A549 (cell line): ENCODE measurements at regions not wholly inside any gene's neighbourhood (a gene's known extent, or its start where the extent isn't known, plus 50 kb on each side); places are given as distances from the start of the nearest gene placed in this dataset.

Experiments
- EP300 ChIP-seq, 2 experiments: fragments of >200 bp; sonication (Bioruptor Twin); formaldehyde crosslinking; IDR thresholded peaks; 2 replicates in 1 of 2; 3 replicates in 1 of 2; pipeline ENCODE4 v1.6.1; 2016 to 2017
- JUN ChIP-seq, 2 experiments: fragments of >200 bp; sonication (Bioruptor Twin); formaldehyde crosslinking; IDR thresholded peaks; 2 replicates in 1 of 2; 3 replicates in 1 of 2; pipeline ENCODE4 v1.6.1; 2016 to 2017
- REST ChIP-seq: fragments of 200-600 bp; sonication (generic); IDR thresholded peaks from 2 replicates; pipeline ENCODE4 v1.6.1; 2016; ENCODE audit warnings: antibody characterized with exemption, mild to moderate bottlenecking, moderate library complexity
- SMC3 ChIP-seq: fragments of >200 bp; sonication (Bioruptor Twin); formaldehyde crosslinking; IDR thresholded peaks from 3 replicates; pipeline ENCODE4 v1.6.1; 2018; ENCODE audit warnings: inconsistent platforms
- TF ChIP-seq, protein P1 (sequence below): fragments of >200 bp; sonication (Bioruptor Twin); formaldehyde crosslinking; IDR thresholded peaks from 3 replicates; pipeline ENCODE4 v1.5.1; 2016
- TF ChIP-seq, protein P2 (sequence below): fragments of 150-350 bp; IDR thresholded peaks from 2 replicates; pipeline ENCODE4 v1.6.1; 2014; ENCODE audit warnings: low read depth, mild to moderate bottlenecking, low read length

GRCh38 chr5:112077180-112077579 lies 320.2 kb upstream of the NREP start:
- TF ChIP-seq REST = no peak
- TF ChIP-seq, protein P1, sequence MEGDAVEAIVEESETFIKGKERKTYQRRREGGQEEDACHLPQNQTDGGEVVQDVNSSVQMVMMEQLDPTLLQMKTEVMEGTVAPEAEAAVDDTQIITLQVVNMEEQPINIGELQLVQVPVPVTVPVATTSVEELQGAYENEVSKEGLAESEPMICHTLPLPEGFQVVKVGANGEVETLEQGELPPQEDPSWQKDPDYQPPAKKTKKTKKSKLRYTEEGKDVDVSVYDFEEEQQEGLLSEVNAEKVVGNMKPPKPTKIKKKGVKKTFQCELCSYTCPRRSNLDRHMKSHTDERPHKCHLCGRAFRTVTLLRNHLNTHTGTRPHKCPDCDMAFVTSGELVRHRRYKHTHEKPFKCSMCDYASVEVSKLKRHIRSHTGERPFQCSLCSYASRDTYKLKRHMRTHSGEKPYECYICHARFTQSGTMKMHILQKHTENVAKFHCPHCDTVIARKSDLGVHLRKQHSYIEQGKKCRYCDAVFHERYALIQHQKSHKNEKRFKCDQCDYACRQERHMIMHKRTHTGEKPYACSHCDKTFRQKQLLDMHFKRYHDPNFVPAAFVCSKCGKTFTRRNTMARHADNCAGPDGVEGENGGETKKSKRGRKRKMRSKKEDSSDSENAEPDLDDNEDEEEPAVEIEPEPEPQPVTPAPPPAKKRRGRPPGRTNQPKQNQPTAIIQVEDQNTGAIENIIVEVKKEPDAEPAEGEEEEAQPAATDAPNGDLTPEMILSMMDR = no peak
- TF ChIP-seq SMC3 = no peak
- TF ChIP-seq, protein P2, sequence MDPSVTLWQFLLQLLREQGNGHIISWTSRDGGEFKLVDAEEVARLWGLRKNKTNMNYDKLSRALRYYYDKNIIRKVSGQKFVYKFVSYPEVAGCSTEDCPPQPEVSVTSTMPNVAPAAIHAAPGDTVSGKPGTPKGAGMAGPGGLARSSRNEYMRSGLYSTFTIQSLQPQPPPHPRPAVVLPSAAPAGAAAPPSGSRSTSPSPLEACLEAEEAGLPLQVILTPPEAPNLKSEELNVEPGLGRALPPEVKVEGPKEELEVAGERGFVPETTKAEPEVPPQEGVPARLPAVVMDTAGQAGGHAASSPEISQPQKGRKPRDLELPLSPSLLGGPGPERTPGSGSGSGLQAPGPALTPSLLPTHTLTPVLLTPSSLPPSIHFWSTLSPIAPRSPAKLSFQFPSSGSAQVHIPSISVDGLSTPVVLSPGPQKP = no peak
- no peak for TF ChIP-seq EP300 (IDR thresholded peaks at IDR 0.05)
- no peak for TF ChIP-seq JUN (IDR thresholded peaks at IDR 0.05)
